SK-N-SH treated with all-trans-retinoic acid at 6 μM for 48 hours (cell line): ENCODE measurements at regions not wholly inside any gene's neighbourhood (a gene's known extent, or its start where the extent isn't known, plus 50 kb on each side); places are given as distances from the start of the nearest gene placed in this dataset.

ENCODE experiments used
- ATAC-seq: fragments of 200-7000 bp; cut with Tn5 transposase; 3 replicates; pipeline ENCODE4 v1.9.1; 2020; ENCODE audit warnings: mild to moderate bottlenecking, moderate library complexity
- BACH2 ChIP-seq: fragments of 250-450 bp; sonication (Bioruptor Pico); IDR thresholded peaks from 2 replicates; pipeline ENCODE4 v1.9.0; 2021; ENCODE audit warnings: mild to moderate bottlenecking, borderline replicate concordance
- ESRRG ChIP-seq: fragments of 250-450 bp; sonication (Bioruptor Pico); IDR thresholded peaks from 2 replicates; pipeline ENCODE4 v1.6.1; 2021; ENCODE audit warnings: mild to moderate bottlenecking
- ISL1 ChIP-seq: fragments of 250-450 bp; sonication (Bioruptor Pico); IDR thresholded peaks from 2 replicates; pipeline ENCODE4 v2.1.2; 2022; ENCODE audit warnings: mild to moderate bottlenecking, moderate library complexity
- OSR1 ChIP-seq: fragments of 250-450 bp; sonication (Bioruptor Pico); IDR thresholded peaks from 2 replicates; pipeline ENCODE4 v1.8.0; 2022; ENCODE audit warnings: moderate library complexity, mild to moderate bottlenecking, inconsistent platforms
- PATZ1 ChIP-seq: fragments of 250-450 bp; sonication (Bioruptor Pico); IDR thresholded peaks from 2 replicates; pipeline ENCODE4 v1.8.0; 2020; ENCODE audit warnings: mild to moderate bottlenecking, moderate library complexity, borderline replicate concordance
- PPARA ChIP-seq: fragments of 250-450 bp; sonication (Bioruptor Pico); IDR thresholded peaks from 2 replicates; pipeline ENCODE4 v1.5.0; 2020; ENCODE audit warnings: mild to moderate bottlenecking, borderline replicate concordance
- RARB ChIP-seq: fragments of 250-450 bp; sonication (Bioruptor Pico); IDR thresholded peaks from 2 replicates; pipeline ENCODE4 v1.8.0; 2021; ENCODE audit warnings: mild to moderate bottlenecking, moderate library complexity
- SNAI2 ChIP-seq: fragments of 250-450 bp; sonication (Bioruptor Pico); IDR thresholded peaks from 2 replicates; pipeline ENCODE4 v1.5.0; 2020; ENCODE audit warnings: mild to moderate bottlenecking, moderate library complexity
- TCF4 ChIP-seq: fragments of 250-450 bp; sonication (Bioruptor Pico); IDR thresholded peaks from 2 replicates; pipeline ENCODE4 v1.8.0; 2021; ENCODE audit warnings: mild to moderate bottlenecking, moderate library complexity, borderline replicate concordance
- TOX ChIP-seq: fragments of 250-450 bp; sonication (Bioruptor Pico); IDR thresholded peaks from 2 replicates; pipeline ENCODE4 v1.8.0; 2021; ENCODE audit warnings: mild to moderate bottlenecking, moderate library complexity, borderline replicate concordance
- TSHZ2 ChIP-seq: fragments of 250-450 bp; sonication (Bioruptor Pico); IDR thresholded peaks from 2 replicates; pipeline ENCODE4 v1.5.0; 2020; ENCODE audit warnings: mild to moderate bottlenecking, moderate library complexity
- ZC3H10 ChIP-seq: fragments of 250-450 bp; sonication (Bioruptor Pico); IDR thresholded peaks from 2 replicates; pipeline ENCODE4 v1.5.1; 2021; ENCODE audit warnings: mild to moderate bottlenecking, moderate library complexity
- ZFP3 ChIP-seq: fragments of 250-450 bp; sonication (Bioruptor Pico); IDR thresholded peaks from 2 replicates; pipeline ENCODE4 v1.5.0; 2020; ENCODE audit warnings: mild to moderate bottlenecking, moderate library complexity
- ZFP30 ChIP-seq: fragments of 450-650 bp; formaldehyde crosslinking; IDR thresholded peaks from 2 replicates; pipeline ENCODE4 v1.5.0; 2022; ENCODE audit warnings: mild to moderate bottlenecking, moderate library complexity
- ZNF565 ChIP-seq: fragments of 450-650 bp; formaldehyde crosslinking; conservative IDR thresholded peaks from 2 replicates; pipeline ENCODE4 v1.5.0; 2020; ENCODE audit warnings: low read depth, mild to moderate bottlenecking, moderate library complexity
- ZNF70 ChIP-seq: fragments of 450-650 bp; formaldehyde crosslinking; IDR thresholded peaks from 2 replicates; pipeline ENCODE4 v1.5.0; 2020; ENCODE audit warnings: mild to moderate bottlenecking, moderate library complexity
- ZNF8 ChIP-seq: fragments of 450-650 bp; formaldehyde crosslinking; IDR thresholded peaks from 2 replicates; pipeline ENCODE4 v1.5.0; 2020; ENCODE audit warnings: mild to moderate bottlenecking, moderate library complexity
- TF ChIP-seq, protein P1 (sequence below): fragments of 250-450 bp; sonication (Bioruptor Pico); IDR thresholded peaks from 2 replicates; pipeline ENCODE4 v1.8.0; 2021; ENCODE audit warnings: low read depth, mild to moderate bottlenecking, moderate library complexity, borderline replicate concordance
- TF ChIP-seq, protein P2 (sequence below): fragments of 250-450 bp; sonication (Bioruptor Pico); IDR thresholded peaks from 2 replicates; pipeline ENCODE4 v1.5.1; 2021; ENCODE audit warnings: mild to moderate bottlenecking, moderate library complexity
- TF ChIP-seq, protein P3 (sequence below): fragments of 250-450 bp; sonication (Bioruptor Pico); IDR thresholded peaks from 2 replicates; pipeline ENCODE4 v1.5.1; 2020; ENCODE audit warnings: low read depth, mild to moderate bottlenecking, moderate library complexity

DNA sequence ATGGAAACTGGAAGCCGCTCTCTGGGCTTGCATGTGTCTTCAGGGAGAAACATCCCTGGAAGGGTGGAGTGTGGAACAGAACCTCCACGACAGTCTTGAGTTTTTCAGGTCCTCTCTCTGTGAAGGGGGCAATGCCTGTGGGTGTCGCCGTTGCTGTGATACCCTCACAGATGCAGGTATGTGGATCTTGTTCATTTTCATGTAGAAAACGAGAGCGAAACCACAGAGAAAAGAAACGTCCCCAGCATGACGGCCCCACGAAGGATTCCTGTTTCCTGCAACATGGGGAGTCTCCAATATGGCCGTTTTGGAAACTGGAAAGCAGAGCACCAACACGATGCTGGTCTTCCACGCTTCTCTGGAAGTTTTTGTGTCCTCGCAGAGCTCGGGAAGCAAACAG, 187.9 kb downstream of the ALG10 start:
- ATAC-seq: no peak
- no peak for TF ChIP-seq ZFP3 (CRISPR knock-in tag)

DNA sequence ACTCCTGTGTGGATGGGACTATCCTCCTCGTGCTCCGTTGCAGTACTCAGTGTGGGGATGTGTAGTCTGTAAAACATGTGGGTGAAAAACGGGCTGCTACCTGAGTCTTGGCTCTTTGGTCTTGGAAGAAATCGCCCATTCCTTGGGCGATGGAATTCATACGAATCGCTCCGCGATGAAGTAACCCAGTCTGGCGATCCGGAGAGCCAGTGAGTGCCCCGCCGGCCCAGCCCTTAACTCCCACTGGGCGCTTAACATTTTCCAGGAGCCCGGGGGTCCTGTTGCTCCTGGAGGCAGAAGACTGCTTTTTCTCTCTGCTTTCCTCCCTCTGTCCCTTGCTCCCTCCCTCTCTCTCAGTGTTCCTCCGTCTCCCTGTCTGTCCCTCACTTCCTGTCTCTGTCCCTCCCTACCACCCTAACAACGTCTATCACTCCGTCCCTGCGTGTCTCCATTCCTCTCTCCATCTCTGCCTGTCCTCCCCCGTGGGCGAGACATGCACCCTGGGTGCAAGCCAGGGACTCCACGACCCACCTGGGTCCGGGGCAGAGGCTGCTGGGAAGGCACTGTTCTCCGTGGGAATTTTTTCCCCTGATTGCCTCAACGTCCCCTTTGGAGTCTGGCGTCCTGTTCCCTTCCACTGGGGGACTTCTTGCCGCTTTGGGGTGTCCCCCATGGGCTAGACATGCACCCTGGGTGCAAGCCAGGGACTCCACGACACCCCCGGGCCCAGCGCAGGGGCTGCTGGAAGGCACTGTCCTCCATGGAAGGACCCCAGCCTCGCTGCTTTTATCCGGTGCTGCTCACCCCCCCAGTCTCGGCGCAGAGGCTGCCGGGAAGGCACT, 188.6 kb downstream of the ALG10 start:
- ATAC-seq: no peak

GRCh38 chr12:34212651-34213050, 190.4 kb downstream of the ALG10 start:
- no peak for ATAC-seq
- TF ChIP-seq PATZ1 (CRISPR knock-in tag) (no peak), ZNF8 (CRISPR knock-in tag) (no peak), TSHZ2 (no peak), OSR1 (CRISPR knock-in tag) (no peak)
- TF ChIP-seq, protein P1, sequence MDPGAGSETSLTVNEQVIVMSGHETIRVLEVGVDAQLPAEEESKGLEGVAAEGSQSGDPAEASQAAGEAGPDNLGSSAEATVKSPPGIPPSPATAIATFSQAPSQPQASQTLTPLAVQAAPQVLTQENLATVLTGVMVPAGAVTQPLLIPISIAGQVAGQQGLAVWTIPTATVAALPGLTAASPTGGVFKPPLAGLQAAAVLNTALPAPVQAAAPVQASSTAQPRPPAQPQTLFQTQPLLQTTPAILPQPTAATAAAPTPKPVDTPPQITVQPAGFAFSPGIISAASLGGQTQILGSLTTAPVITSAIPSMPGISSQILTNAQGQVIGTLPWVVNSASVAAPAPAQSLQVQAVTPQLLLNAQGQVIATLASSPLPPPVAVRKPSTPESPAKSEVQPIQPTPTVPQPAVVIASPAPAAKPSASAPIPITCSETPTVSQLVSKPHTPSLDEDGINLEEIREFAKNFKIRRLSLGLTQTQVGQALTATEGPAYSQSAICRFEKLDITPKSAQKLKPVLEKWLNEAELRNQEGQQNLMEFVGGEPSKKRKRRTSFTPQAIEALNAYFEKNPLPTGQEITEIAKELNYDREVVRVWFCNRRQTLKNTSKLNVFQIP: no peak
- TF ChIP-seq, protein P2, sequence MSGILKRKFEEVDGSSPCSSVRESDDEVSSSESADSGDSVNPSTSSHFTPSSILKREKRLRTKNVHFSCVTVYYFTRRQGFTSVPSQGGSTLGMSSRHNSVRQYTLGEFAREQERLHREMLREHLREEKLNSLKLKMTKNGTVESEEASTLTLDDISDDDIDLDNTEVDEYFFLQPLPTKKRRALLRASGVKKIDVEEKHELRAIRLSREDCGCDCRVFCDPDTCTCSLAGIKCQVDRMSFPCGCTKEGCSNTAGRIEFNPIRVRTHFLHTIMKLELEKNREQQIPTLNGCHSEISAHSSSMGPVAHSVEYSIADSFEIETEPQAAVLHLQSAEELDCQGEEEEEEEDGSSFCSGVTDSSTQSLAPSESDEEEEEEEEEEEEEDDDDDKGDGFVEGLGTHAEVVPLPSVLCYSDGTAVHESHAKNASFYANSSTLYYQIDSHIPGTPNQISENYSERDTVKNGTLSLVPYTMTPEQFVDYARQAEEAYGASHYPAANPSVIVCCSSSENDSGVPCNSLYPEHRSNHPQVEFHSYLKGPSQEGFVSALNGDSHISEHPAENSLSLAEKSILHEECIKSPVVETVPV (CRISPR knock-in tag): no peak

More for the DNA sequence above, 188.6 kb downstream of the ALG10 start:
- TF ChIP-seq BACH2 (CRISPR knock-in tag) (no peak), ISL1 (CRISPR knock-in tag) (no peak), ZFP3 (CRISPR knock-in tag) (no peak), RARB (CRISPR knock-in tag) (no peak), TOX (CRISPR knock-in tag) (no peak), TSHZ2 (no peak), ZNF8 (CRISPR knock-in tag) (no peak), TCF4 (CRISPR knock-in tag) (no peak), SNAI2 (CRISPR knock-in tag) (no peak), ZNF565 (CRISPR knock-in tag) (no peak), ZFP30 (CRISPR knock-in tag) (no peak), PPARA (CRISPR knock-in tag) (no peak), ZNF70 (CRISPR knock-in tag) (no peak), ZC3H10 (CRISPR knock-in tag) (no peak), ESRRG (CRISPR knock-in tag) (no peak), OSR1 (CRISPR knock-in tag) (no peak)
- TF ChIP-seq, protein P2 (CRISPR knock-in tag): no peak
- TF ChIP-seq, protein P1: no peak
- TF ChIP-seq, protein P3, sequence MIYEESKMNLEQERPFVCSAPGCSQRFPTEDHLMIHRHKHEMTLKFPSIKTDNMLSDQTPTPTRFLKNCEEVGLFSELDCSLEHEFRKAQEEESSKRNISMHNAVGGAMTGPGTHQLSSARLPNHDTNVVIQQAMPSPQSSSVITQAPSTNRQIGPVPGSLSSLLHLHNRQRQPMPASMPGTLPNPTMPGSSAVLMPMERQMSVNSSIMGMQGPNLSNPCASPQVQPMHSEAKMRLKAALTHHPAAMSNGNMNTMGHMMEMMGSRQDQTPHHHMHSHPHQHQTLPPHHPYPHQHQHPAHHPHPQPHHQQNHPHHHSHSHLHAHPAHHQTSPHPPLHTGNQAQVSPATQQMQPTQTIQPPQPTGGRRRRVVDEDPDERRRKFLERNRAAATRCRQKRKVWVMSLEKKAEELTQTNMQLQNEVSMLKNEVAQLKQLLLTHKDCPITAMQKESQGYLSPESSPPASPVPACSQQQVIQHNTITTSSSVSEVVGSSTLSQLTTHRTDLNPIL (CRISPR knock-in tag): no peak
- TF ChIP-seq, all 23 proteins: peak for 0
